Heart left ventricle (tissue), 16 donors: ENCODE measurements at regions not wholly inside any gene's neighbourhood (a gene's known extent, or its start where the extent isn't known, plus 50 kb on each side); places are given as distances from the start of the nearest gene placed in this dataset.

ENCODE experiments used
- ATAC-seq, 4 donors: fragments of 200-7000 bp; cut with Tn5 transposase; one replicate each; pipeline ENCODE4 v1.9.1; 2020 to 2022; ENCODE audit warnings: moderate library complexity in 4 of 4, mild to moderate bottlenecking in 3 of 4, moderate number of reproducible peaks in 1 of 4
- DNase-seq, 5 donors: peaks; one replicate each; pipeline ENCODE4 v3.0.0-alpha.2; 2020
- H3K27ac ChIP-seq, 12 donors: fragments of 200-600 bp; sonication (generic) in 4 of 12; one replicate each; pipeline versions ENCODE4 v1.5.0 to v1.8.0; 2016 to 2022; ENCODE audit warnings: mild to moderate bottlenecking in 2 of 12
- H3K27me3 ChIP-seq, 9 donors: fragments of 200-600 bp; sonication (generic) in 2 of 9; one replicate each; pipeline versions ENCODE4 v1.5.1 to v1.8.0; 2016 to 2022; ENCODE audit warnings: mild to moderate bottlenecking in 3 of 9
- H3K36me3 ChIP-seq, 9 donors: fragments of 200-600 bp; sonication (generic) in 2 of 9; one replicate each; pipeline versions ENCODE4 v1.5.0 to v1.8.0; 2018 to 2022; ENCODE audit warnings: mild to moderate bottlenecking in 2 of 9
- H3K4me1 ChIP-seq, 12 donors: fragments of 200-600 bp; sonication (generic) in 4 of 12; one replicate each; pipeline versions ENCODE4 v1.5.0 to v1.8.0; 2016 to 2022; ENCODE audit warnings: mild to moderate bottlenecking in 3 of 12
- H3K4me3 ChIP-seq, 12 donors: fragments of 200-600 bp; sonication (generic) in 4 of 12; one replicate each; pipeline versions ENCODE4 v1.5.0 to v1.8.0; 2017 to 2022; ENCODE audit warnings: mild to moderate bottlenecking in 9 of 12, moderate library complexity in 4 of 12
- H3K9me3 ChIP-seq, 12 donors: fragments of 200-600 bp; sonication (generic) in 4 of 12; one replicate each; pipeline versions ENCODE4 v1.5.0 to v1.8.0; 2016 to 2022; ENCODE audit warnings: mild to moderate bottlenecking in 1 of 12
- CTCF ChIP-seq, 12 donors: fragments of 200-600 bp; sonication (generic) in 4 of 12; IDR thresholded peaks; one replicate each; pipeline versions ENCODE4 v1.5.0 to v1.8.0; 2018 to 2022; ENCODE audit warnings: antibody characterized with exemption in 12 of 12, mild to moderate bottlenecking in 5 of 12
- POLR2A ChIP-seq, 2 donors: fragments of 450-650 bp; IDR thresholded peaks; one replicate each; pipeline ENCODE4 v1.6.1; 2017; ENCODE audit warnings: antibody characterized with exemption in 2 of 2, mild to moderate bottlenecking in 2 of 2, moderate library complexity in 2 of 2
- WGBS, 4 donors: extraction: QIAGEN DNeasy Blood & Tissue Kit in 2 of 4; methylation state at CpG; one replicate each; pipeline versions ENCODE4 v1.1.5 to v1.1.7; 2013 to 2018; 5-methylcytosine and 5-hydroxymethylcytosine counted together
- intact Hi-C, 10 donors: fragments of 100-400 bp; cut with DNase I; formaldehyde crosslinking; loops; one replicate each; pipeline versions ENCODE4 v1.11.1 to v1.14.2; 2022
- donor health status: ischemic (EF 13 %, LVEDD 7.1; RV severe dilation, severe dysfunction).
- donor health status: healthy with polysubstance abuse.
- donor health status: DM: no; HTN: yes; CAD: no.
- donor health status: DM: no; HTN: no; CAD: no.
- donor health status: ischemic (EF 25% LVEDD 6.9; RV normal size, moderate dysfunction).
- donor health status: ischemic (EF 25% LVEDD 5.7; RV mildly dilated, moderate dysfunction).
- donor health status: healthy.
- donor health status: DM: yes; HTN: yes; CAD: no.
- donor health status: ischemic (EF 35%, LVEDD 5.7; RV mildly dilated, moderate dysfunction).
- donor health status: nonischemic (EF 11% LVEDD 7.7; RV severe dilation, severe dysfunction).
- donor health status: DM: yes; HTN: yes; CAD: no.
- donor health status: PGD.
- donor health status: ischemic (EF 29% LVEDD 5.4; RV normal size, mild dysfunction).
- donor health status: nonischemic (EF 23%, LVEDD 6.1; RV moderate dilation, normal function).

DNA sequence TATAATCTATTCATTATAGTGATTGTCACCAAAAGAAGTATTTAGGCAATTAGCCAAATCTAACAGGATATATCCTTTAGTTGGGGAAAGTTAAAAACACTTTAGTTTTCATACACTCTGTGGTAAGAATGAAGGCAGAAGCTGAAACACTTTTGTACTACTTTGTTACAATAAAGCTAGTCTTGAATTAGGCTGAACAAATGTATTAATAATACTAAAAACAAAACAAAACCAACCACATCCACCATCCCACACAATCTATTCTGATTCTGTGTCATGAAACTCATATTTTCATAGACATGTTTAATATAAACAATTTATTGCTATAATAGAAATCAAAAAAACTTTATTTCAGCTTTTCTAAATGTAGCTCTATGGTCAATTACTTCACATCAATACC lies 508.8 kb downstream of the ZEB2 start:
- no peaks in the 10 kb centered on the region for H3K4me1 ChIP-seq
- intact Hi-C loops, result no loop called here
- H3K27ac ChIP-seq, result no peak overlapping the region
- no peaks in the 10 kb centered on the region for H3K27me3 ChIP-seq
- TF ChIP-seq CTCF (IDR thresholded peaks at IDR 0.05) (no peak), POLR2A (IDR thresholded peaks at IDR 0.05) (no peak)
- DNase-seq (no peak), ATAC-seq (no peak)
- H3K36me3 ChIP-seq, result peaks cover 0 to 11% (median 0%) of the 10 kb centered on the region in 9 donors
- no peak overlapping the region for H3K4me3 ChIP-seq
- no peaks in the 10 kb centered on the region for H3K9me3 ChIP-seq

- no peak for TF ChIP-seq POLR2A (IDR thresholded peaks at IDR 0.05)
- TF ChIP-seq CTCF (IDR thresholded peaks at IDR 0.05), result no peak
- peaks cover 0 to 12% (median 0%) of the 10 kb centered on the region in 9 donors for H3K36me3 ChIP-seq
- 97 to 100% (median 99%) methylated on average over 1 of the region's 1 CpG for WGBS, 4 donors
- H3K4me1 ChIP-seq, result no peaks in the 10 kb centered on the region
- H3K27me3 ChIP-seq, result no peaks in the 10 kb centered on the region
- no peak overlapping the region for H3K27ac ChIP-seq
- intact Hi-C loops, result no loop called here
- DNase-seq, result no peak
- no peak overlapping the region for H3K4me3 ChIP-seq
- ATAC-seq, result no peak
- H3K9me3 ChIP-seq, result no peaks in the 10 kb centered on the region
Observed at GRCh38 chr2:144010096-144010836, 509.7 kb downstream of the ZEB2 start.

DNA sequence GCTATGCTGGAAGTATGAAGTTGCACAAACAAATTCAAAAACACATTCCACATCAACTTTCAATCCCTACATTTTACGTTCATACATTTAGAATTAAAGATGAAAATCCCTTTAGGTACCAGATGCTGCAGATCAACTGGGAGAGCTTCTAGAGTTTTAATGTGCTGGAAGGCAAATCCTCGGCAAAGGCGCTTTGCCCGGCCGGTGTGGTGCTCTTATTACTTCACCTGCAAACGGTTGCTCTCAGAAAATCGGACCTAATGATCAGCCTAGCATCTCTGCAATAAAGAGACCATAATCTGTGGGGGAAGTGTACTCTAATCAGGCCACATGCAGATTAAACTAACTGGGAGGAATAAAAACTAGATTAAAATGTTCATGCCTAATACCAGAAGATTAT lies 513.8 kb downstream of the ZEB2 start:
- TF ChIP-seq POLR2A (IDR thresholded peaks at IDR 0.05), result no peak
- no peak for TF ChIP-seq CTCF (IDR thresholded peaks at IDR 0.05)
- Histone ChIP-seq H3K27me3 (no peaks in the 10 kb centered on the region), H3K9me3 (no peaks in the 10 kb centered on the region), H3K4me3 (no peak overlapping the region), H3K4me1 (no peaks in the 10 kb centered on the region), H3K36me3 (peaks cover 0 to 12% (median 0%) of the 10 kb centered on the region in 9 donors), H3K27ac (no peak overlapping the region)
- WGBS, 4 donors, result 94 to 97% (median 95%) methylated on average over 7 of the region's 7 CpGs
- no peak for DNase-seq
- intact Hi-C loops, result no loop called here
- no peak for ATAC-seq

DNA sequence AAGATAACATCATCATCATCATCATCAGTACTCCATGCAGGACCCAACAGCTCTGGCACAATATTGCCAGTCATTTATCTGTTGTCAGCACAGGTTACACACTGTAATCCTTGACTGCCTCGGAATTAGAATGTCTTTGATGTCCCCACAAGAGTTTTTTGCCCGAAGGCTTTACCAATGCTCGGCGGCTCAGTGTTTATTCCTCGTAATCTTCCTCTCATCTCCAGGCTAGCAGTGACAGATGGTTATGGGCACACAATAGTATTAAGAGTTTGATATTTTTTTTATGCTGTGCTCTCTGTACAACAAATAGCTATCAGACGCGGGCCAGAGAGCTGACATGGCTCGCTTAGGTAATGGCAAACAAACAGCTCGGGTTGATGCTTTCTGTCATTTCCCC lies 515.2 kb downstream of the ZEB2 start:
- intact Hi-C loops, result no loop called here
- DNase-seq (no peak), ATAC-seq (no peak)
- Histone ChIP-seq H3K4me3 (no peak overlapping the region), H3K27ac (no peak overlapping the region), H3K9me3 (no peaks in the 10 kb centered on the region), H3K36me3 (peaks cover 0 to 12% (median 0%) of the 10 kb centered on the region in 9 donors), H3K27me3 (no peaks in the 10 kb centered on the region), H3K4me1 (no peaks in the 10 kb centered on the region)
- TF ChIP-seq CTCF (IDR thresholded peaks at IDR 0.05) (no peak), POLR2A (IDR thresholded peaks at IDR 0.05) (no peak)
- 89 to 94% (median 92%) methylated on average over 9 of the region's 9 CpGs for WGBS, 4 donors
